ENCODE measurements at regions not wholly inside any gene's neighbourhood (a gene's known extent, or its start where the extent isn't known, plus 50 kb on each side); places are given as distances from the start of the nearest gene placed in this dataset.

DNA sequence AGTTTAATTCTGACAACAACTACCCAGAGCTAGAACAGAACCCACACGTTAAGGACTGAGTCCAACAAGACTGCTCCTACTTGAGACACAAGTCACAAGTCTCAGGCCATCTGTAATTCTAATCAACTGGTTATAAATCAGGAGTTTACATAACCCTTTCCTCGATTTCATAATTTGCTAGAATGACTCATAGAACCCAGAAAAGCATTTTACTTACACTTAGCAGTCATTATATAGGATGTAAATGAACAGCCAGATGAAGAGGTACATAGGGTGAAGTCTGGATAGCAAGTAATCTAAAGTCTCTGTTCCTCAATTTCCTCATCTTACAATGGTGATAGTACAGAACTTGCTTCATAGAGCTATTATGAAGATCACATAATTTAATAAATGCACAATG is 1018.2 kb downstream of the DIPK2A start:
- H3K27ac Mint-ChIP-seq: no peak overlapping the region

GRCh38 chr3:144995856-144996255 is 1024.2 kb downstream of the DIPK2A start:
- Mint-ChIP-seq H3K36me3 (no peaks in the 10 kb centered on the region), H3K4me1 (no peaks in the 10 kb centered on the region), H3K4me3 (no peak overlapping the region), H3K27me3 (ENCODE audit: low read depth in 3 of 3) (no peaks in the 10 kb centered on the region), H3K27ac (no peak overlapping the region), H3K9me3 (peaks cover 2 to 20% (median 9%) of the 10 kb centered on the region in 7 donors)
- Histone ChIP-seq H3K9me3 (replicated peaks in 1 of 2; ENCODE audit: control insufficient read depth in 1 of 2, insufficient read depth in 1 of 2, low read length in 2 of 2) (peaks cover 8 to 12% of the 10 kb centered on the region in 2 donors), H3K9ac (ENCODE audit: insufficient read depth, low read length, poor library complexity, severe bottlenecking) (no peak overlapping the region), H2AFZ (ENCODE audit: insufficient read depth, low read depth, low read length, poor library complexity, severe bottlenecking) (no peak overlapping the region), H3K36me3 (replicated peaks in 1 of 2; ENCODE audit: control insufficient read depth in 1 of 2, insufficient read depth in 2 of 2, low read length in 2 of 2) (no peaks in the 10 kb centered on the region), H3K4me3 (replicated peaks in 1 of 3; ENCODE audit: low read depth in 2 of 3, low read length in 3 of 3) (no peak overlapping the region), H4K20me1 (ENCODE audit: insufficient read depth, low read length) (no peaks in the 10 kb centered on the region), H3K4me2 (replicated peaks; ENCODE audit: extremely low read depth, low read length, poor library complexity, severe bottlenecking) (no peak overlapping the region), H3K79me2 (ENCODE audit: insufficient read depth, low read length) (no peaks in the 10 kb centered on the region), H3K4me1 (ENCODE audit: control insufficient read depth in 1 of 2, insufficient read depth in 2 of 2, low read length in 2 of 2) (no peaks in the 10 kb centered on the region), H3K27ac (ENCODE audit: low read depth in 1 of 2, low read length in 2 of 2) (no peak overlapping the region), H3K27me3 (ENCODE audit: control insufficient read depth in 2 of 2, insufficient read depth in 2 of 2, low read length in 2 of 2) (no peaks in the 10 kb centered on the region)
- WGBS (ENCODE audit: insufficient coverage): no CpG with 5 or more reads among the region's 1 CpG
- TF ChIP-seq, protein P1, sequence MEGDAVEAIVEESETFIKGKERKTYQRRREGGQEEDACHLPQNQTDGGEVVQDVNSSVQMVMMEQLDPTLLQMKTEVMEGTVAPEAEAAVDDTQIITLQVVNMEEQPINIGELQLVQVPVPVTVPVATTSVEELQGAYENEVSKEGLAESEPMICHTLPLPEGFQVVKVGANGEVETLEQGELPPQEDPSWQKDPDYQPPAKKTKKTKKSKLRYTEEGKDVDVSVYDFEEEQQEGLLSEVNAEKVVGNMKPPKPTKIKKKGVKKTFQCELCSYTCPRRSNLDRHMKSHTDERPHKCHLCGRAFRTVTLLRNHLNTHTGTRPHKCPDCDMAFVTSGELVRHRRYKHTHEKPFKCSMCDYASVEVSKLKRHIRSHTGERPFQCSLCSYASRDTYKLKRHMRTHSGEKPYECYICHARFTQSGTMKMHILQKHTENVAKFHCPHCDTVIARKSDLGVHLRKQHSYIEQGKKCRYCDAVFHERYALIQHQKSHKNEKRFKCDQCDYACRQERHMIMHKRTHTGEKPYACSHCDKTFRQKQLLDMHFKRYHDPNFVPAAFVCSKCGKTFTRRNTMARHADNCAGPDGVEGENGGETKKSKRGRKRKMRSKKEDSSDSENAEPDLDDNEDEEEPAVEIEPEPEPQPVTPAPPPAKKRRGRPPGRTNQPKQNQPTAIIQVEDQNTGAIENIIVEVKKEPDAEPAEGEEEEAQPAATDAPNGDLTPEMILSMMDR (IDR thresholded peaks at IDR 0.05): no peak
- no peak for DNase-seq
- intact Hi-C loops (cut with micrococcal nuclease): no loop called here

More for the DNA sequence above, 1018.2 kb downstream of the DIPK2A start:
- Histone ChIP-seq H3K27me3 (ENCODE audit: control insufficient read depth in 2 of 2, insufficient read depth in 2 of 2, low read length in 2 of 2) (no peaks in the 10 kb centered on the region), H3K9me3 (replicated peaks in 1 of 2; ENCODE audit: control insufficient read depth in 1 of 2, insufficient read depth in 1 of 2, low read length in 2 of 2) (peaks cover 0 to 4% of the 10 kb centered on the region in 2 donors), H3K9ac (ENCODE audit: insufficient read depth, low read length, poor library complexity, severe bottlenecking) (no peak overlapping the region), H3K79me2 (ENCODE audit: insufficient read depth, low read length) (no peaks in the 10 kb centered on the region), H3K36me3 (replicated peaks in 1 of 2; ENCODE audit: control insufficient read depth in 1 of 2, insufficient read depth in 2 of 2, low read length in 2 of 2) (no peaks in the 10 kb centered on the region), H3K27ac (ENCODE audit: low read depth in 1 of 2, low read length in 2 of 2) (no peak overlapping the region), H2AFZ (ENCODE audit: insufficient read depth, low read depth, low read length, poor library complexity, severe bottlenecking) (no peak overlapping the region), H3K4me2 (replicated peaks; ENCODE audit: extremely low read depth, low read length, poor library complexity, severe bottlenecking) (no peak overlapping the region), H3K4me1 (ENCODE audit: control insufficient read depth in 1 of 2, insufficient read depth in 2 of 2, low read length in 2 of 2) (no peaks in the 10 kb centered on the region), H4K20me1 (ENCODE audit: insufficient read depth, low read length) (no peaks in the 10 kb centered on the region), H3K4me3 (replicated peaks in 1 of 3; ENCODE audit: low read depth in 2 of 3, low read length in 3 of 3) (no peak overlapping the region)
- intact Hi-C loops (cut with micrococcal nuclease): no loop called here
- no peak for DNase-seq
- Mint-ChIP-seq H3K4me3 (no peak overlapping the region), H3K27me3 (ENCODE audit: low read depth in 3 of 3) (no peaks in the 10 kb centered on the region), H3K9me3 (peaks cover 1 to 9% (median 6%) of the 10 kb centered on the region in 7 donors), H3K36me3 (no peaks in the 10 kb centered on the region), H3K4me1 (peaks cover 4% of the 10 kb centered on the region)
- 50% methylated on average over 1 of the region's 2 CpGs for WGBS (ENCODE audit: insufficient coverage)
- TF ChIP-seq, protein P1 (IDR thresholded peaks at IDR 0.05): no peak

All from CD14-positive monocyte (primary cell).